DOHH2 (cell line): ENCODE measurements at regions not wholly inside any gene's neighbourhood (a gene's known extent, or its start where the extent isn't known, plus 50 kb on each side); places are given as distances from the start of the nearest gene placed in this dataset.

Source experiments
- CTCF ChIP-seq: fragments of 200-600 bp; sonication (generic); IDR thresholded peaks from one replicate; pipeline ENCODE4 v1.5.1; 2014; ENCODE audit warnings: antibody characterized with exemption, mild to moderate bottlenecking, low read depth, low read length; ENCODE audit not compliant: poor library complexity, severe bottlenecking
- EZH2phosphoT487 ChIP-seq: fragments of 200-600 bp; sonication (generic); IDR thresholded peaks from 2 replicates; pipeline ENCODE4 v1.6.1; 2017; ENCODE audit warnings: borderline replicate concordance, mild to moderate bottlenecking, antibody characterized with exemption, low read length, moderate library complexity, mixed read lengths

GRCh38 chr4:159495515-159496236, 392.8 kb downstream of the RAPGEF2 start:
- TF ChIP-seq CTCF (no peak), EZH2phosphoT487 (no peak)
